Fibroblast of the aortic adventitia (primary cell): ENCODE measurements at regions not wholly inside any gene's neighbourhood (a gene's known extent, or its start where the extent isn't known, plus 50 kb on each side); places are given as distances from the start of the nearest gene placed in this dataset.

Experiments used
- DNase-seq: peaks from one replicate; pipeline ENCODE4 v3.0.0-alpha.2; 2010; ENCODE audit warnings: low read depth
- H3K4me3 ChIP-seq: 2 replicates; pipeline ENCODE4 v1.5.1; 2011; ENCODE audit warnings: low read depth, mild to moderate bottlenecking, control low read depth, low read length, moderate library complexity
- TF ChIP-seq, protein P1 (sequence below): IDR thresholded peaks from 2 replicates; pipeline ENCODE4 v1.5.1; 2011; ENCODE audit warnings: mild to moderate bottlenecking, low read length, control low read depth, inconsistent platforms; ENCODE audit not compliant: insufficient read depth

DNA sequence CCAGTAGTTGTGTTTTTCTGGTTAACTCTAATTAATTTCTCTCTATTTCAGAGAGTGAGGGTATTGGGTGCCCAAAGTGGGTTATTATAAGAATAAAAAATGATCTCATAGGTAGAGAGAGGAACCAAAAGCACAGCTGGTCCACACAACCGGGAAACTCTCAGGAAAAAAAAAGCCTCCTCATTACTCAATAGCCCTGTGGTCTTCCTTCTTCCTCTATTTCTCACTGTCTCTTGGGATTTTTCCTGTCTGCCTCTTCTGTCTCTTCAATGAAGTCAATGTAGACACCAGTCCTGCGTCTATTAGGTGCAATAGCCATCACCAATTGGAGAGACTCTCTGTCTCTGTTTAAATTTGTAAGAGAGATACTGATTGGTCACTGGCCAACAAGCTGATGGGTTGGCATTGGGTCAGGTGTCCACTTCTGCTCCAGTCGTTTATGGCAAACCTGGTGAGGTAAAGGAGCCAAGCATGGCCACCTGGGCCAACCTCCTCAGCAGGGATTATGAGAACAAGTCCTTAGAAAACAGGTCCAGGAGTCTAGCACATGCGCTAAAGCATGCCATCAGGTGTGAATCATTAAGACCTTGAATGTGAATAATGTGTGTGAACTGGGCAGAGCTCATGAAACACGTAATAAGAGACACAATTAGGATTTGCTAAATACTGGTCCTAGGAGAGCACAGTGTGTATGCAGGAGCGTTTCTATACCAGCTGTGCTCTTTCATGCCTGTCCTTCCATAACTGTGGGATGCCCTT, 443.0 kb upstream of the RUNX1 start:
- H3K4me3 ChIP-seq, result no peak overlapping the region
- DNase-seq, result no peak
- TF ChIP-seq, protein P1, sequence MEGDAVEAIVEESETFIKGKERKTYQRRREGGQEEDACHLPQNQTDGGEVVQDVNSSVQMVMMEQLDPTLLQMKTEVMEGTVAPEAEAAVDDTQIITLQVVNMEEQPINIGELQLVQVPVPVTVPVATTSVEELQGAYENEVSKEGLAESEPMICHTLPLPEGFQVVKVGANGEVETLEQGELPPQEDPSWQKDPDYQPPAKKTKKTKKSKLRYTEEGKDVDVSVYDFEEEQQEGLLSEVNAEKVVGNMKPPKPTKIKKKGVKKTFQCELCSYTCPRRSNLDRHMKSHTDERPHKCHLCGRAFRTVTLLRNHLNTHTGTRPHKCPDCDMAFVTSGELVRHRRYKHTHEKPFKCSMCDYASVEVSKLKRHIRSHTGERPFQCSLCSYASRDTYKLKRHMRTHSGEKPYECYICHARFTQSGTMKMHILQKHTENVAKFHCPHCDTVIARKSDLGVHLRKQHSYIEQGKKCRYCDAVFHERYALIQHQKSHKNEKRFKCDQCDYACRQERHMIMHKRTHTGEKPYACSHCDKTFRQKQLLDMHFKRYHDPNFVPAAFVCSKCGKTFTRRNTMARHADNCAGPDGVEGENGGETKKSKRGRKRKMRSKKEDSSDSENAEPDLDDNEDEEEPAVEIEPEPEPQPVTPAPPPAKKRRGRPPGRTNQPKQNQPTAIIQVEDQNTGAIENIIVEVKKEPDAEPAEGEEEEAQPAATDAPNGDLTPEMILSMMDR, result no peak

DNA sequence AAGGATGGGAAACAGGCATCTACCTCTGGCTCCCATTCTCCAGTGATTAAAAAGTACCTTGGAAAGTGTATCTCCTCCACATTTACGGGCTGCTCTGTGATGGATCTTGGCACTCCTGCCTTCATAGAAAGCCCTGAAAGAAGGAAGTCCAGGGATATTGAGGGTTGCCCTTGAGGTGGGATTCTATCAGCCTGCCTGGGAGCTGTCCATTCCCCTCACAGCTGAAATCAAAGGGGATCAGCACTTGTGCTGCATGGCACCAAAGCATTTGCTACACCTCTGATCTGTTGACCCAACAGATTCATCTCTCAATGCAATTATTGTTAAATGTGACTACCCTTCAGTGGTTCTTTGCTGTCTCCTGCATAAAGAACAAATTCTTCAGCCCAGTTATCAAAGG, 442.0 kb upstream of the RUNX1 start:
- TF ChIP-seq, protein P1, result no peak
- DNase-seq, result no peak
- H3K4me3 ChIP-seq, result no peak overlapping the region

GRCh38 chr21:35489389-35489980, 440.4 kb upstream of the RUNX1 start:
- TF ChIP-seq, protein P1, result no peak

DNA sequence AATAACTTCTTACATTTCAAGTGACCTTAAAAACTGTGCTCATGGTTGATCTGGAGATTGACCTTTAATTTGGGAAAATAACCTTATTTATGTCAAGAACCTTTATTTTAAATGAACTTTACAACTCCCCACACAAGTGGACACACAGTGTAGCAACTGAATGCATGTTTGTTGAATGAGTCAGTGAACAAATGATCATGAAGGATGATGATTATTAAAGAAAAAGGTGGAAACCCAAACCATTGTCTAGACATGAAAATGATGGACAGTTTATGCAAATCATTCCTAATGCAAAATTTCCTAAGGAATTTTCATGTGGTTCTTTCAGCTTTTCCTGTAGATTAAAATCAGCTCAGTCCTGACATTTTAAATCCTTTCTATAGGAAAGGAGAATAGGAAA, 439.8 kb upstream of the RUNX1 start:
- no peak for DNase-seq
- TF ChIP-seq, protein P1, result no peak
- no peak overlapping the region for H3K4me3 ChIP-seq

More at GRCh38 chr21:35489389-35489980, 440.4 kb upstream of the RUNX1 start:
- no peak for DNase-seq
- no peak overlapping the region for H3K4me3 ChIP-seq

DNA sequence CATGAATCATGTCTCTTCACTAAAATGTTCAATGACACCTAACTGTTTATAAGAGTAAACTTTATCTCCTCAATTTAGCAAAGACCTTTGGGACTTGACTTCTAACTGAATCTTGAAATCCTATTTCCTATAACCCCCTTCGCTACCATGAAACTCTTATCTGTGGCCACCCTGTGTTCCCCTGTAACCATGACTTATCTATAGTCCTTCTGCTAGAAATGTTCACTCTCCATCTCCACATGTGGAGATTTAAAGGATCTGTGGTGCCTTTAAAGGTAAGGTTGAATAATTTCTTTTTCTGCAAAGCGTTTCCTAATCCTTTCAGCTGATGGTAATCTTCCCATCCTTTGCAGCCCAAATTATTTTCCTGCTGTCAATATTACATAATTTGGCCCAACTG, 436.3 kb upstream of the RUNX1 start:
- no peak overlapping the region for H3K4me3 ChIP-seq
- TF ChIP-seq, protein P1, result no peak
- DNase-seq, result no peak

DNA sequence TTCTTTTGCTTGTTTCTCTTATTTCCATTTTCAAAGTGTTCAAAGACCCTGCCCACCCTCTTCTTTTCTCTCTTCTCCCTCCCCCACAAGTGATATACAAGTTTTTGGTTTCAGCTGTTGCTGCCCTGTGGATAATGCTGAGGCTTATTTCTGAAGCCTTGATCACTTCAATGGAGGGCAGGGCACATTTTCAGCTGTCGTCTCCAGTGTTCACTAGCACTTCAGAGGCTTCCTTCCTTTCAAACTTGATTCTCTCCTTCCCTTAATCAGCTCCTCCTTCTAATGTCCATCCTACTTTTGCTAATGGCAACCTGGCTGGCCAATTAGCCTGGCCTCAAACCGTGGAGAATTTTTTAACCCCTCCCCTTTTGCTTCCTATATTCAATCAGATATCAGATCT, 435.7 kb upstream of the RUNX1 start:
- no peak overlapping the region for H3K4me3 ChIP-seq
- DNase-seq, result no peak
- TF ChIP-seq, protein P1, result no peak
